Chondrocyte (in vitro differentiated cells): ENCODE measurements at regions not wholly inside any gene's neighbourhood (a gene's known extent, or its start where the extent isn't known, plus 50 kb on each side); places are given as distances from the start of the nearest gene placed in this dataset.

Experiments
- DNase-seq: peaks from one replicate; pipeline ENCODE4 v3.0.0; 2021; ENCODE audit warnings: mixed read lengths, low spot score
- H3K27ac Mint-ChIP-seq: one replicate; pipeline ENCODE4 v1.8.0; 2021; ENCODE audit warnings: mild to moderate bottlenecking, moderate library complexity, mixed read lengths; ENCODE audit not compliant: unreplicated experiment
- H3K27me3 Mint-ChIP-seq: 2 replicates; pipeline ENCODE4 v1.8.0; 2021; ENCODE audit warnings: low read depth, mixed read lengths
- H3K36me3 Mint-ChIP-seq: 2 replicates; pipeline ENCODE4 v1.8.0; 2021; ENCODE audit warnings: low read depth, mixed read lengths
- H3K4me1 Mint-ChIP-seq: 2 replicates; pipeline ENCODE4 v1.8.0; 2021; ENCODE audit warnings: low read depth, mild to moderate bottlenecking, mixed read lengths
- H3K4me3 Mint-ChIP-seq: one replicate; pipeline ENCODE4 v1.8.0; 2021; ENCODE audit warnings: mild to moderate bottlenecking, moderate library complexity, mixed read lengths; ENCODE audit not compliant: unreplicated experiment
- H3K9me3 Mint-ChIP-seq: 2 replicates; pipeline ENCODE4 v1.8.0; 2021; ENCODE audit warnings: low read depth, mixed read lengths
- TF ChIP-seq, protein P1 (sequence below): fragments of 200-600 bp; sonication (generic); IDR thresholded peaks from 2 replicates; pipeline ENCODE4 v1.5.0; 2021; ENCODE audit warnings: antibody characterized with exemption, mild to moderate bottlenecking, moderate library complexity

DNA sequence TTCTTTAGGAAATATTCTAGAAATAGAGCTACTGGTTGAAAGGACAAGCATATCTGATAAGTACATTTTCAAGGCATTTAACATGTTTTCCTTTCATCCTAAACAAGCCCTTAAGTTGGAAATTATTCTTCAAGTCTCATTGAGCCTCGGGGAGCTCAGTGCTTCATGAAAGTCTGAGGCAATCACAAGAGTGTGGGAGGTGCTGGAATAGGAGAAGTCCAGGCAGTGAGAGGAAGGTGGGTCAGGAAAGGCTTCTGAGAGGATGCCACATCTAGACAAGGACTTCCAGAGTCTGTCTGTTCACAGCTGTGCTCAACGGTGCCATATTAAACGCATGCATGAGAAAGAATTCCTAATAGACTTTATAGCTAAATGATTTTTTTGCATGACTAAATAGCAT lies 69.8 kb downstream of the CD83 start:
- H3K4me1 Mint-ChIP-seq = peaks cover 9% of the 10 kb centered on the region
- no peak for DNase-seq

DNA sequence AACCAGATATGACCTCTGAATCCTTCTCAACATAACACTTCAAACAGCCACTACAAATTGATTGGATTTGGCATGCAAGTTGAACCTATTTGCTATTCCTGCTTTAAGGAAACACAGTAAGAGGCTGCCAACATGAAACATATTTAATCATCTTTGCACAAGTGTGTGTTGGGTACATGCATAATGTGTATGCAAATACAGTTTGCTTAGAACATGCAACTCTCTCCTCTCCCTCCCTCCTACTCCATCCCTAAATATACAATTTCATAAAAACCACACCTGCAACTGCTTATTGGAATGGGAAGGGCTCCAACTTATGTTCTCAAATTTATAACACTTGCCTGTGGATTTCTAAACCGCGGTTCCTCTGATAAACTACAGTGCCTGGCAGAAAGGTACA lies 71.5 kb downstream of the CD83 start:
- H3K27ac Mint-ChIP-seq = no peak overlapping the region
- H3K9me3 Mint-ChIP-seq = peaks cover 4% of the 10 kb centered on the region
- no peak overlapping the region for H3K4me3 Mint-ChIP-seq
- DNase-seq = no peak
- peaks cover 19% of the 10 kb centered on the region for H3K4me1 Mint-ChIP-seq
- no peaks in the 10 kb centered on the region for H3K36me3 Mint-ChIP-seq
- TF ChIP-seq, protein P1, sequence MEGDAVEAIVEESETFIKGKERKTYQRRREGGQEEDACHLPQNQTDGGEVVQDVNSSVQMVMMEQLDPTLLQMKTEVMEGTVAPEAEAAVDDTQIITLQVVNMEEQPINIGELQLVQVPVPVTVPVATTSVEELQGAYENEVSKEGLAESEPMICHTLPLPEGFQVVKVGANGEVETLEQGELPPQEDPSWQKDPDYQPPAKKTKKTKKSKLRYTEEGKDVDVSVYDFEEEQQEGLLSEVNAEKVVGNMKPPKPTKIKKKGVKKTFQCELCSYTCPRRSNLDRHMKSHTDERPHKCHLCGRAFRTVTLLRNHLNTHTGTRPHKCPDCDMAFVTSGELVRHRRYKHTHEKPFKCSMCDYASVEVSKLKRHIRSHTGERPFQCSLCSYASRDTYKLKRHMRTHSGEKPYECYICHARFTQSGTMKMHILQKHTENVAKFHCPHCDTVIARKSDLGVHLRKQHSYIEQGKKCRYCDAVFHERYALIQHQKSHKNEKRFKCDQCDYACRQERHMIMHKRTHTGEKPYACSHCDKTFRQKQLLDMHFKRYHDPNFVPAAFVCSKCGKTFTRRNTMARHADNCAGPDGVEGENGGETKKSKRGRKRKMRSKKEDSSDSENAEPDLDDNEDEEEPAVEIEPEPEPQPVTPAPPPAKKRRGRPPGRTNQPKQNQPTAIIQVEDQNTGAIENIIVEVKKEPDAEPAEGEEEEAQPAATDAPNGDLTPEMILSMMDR = no peak
- peaks cover 11% of the 10 kb centered on the region for H3K27me3 Mint-ChIP-seq

More for the DNA sequence above, 69.8 kb downstream of the CD83 start:
- Mint-ChIP-seq H3K36me3 (no peaks in the 10 kb centered on the region), H3K27ac (no peak overlapping the region), H3K9me3 (peaks cover 4% of the 10 kb centered on the region), H3K4me3 (no peak overlapping the region), H3K27me3 (peaks cover 5% of the 10 kb centered on the region)
- TF ChIP-seq, protein P1 = no peak

DNA sequence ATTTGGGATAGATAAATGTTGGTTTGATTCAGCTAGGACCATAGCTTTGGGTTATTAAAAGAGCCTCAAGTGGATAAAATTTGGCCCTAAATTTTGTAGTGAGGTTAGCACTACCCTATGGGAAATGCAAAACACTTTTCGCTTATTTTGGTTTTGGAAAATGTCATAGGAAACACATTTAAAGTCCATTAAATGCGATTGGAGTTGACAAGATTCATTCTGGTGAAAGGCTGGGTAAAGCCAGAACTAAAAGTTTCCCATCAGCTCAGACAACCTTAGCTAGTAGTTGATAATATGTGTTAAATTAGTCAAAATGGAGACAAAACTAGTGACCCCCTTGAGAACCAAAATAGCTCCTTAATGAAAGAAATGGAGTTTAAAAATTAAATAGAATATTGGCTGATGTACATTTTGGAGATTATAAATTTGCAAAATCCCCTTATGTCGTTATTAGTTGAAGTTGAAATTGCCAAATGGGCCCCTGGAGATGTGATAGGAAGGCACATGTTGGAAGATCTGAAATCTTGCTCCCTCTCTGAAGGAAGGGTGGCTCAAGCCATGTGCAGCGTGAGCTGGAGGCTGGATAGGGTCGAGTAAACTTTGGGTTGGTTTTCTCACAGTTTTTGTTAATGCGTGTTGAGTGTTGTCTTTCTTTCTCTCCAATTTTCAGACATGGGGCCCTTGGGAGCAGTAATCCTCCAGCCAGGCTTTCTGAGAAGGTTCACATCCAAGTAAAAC lies 72.8 kb downstream of the CD83 start:
- TF ChIP-seq, protein P1 = no peak
- H3K4me1 Mint-ChIP-seq = peaks cover 19% of the 10 kb centered on the region
- no peak overlapping the region for H3K4me3 Mint-ChIP-seq
- no peaks in the 10 kb centered on the region for H3K36me3 Mint-ChIP-seq
- peaks cover 11% of the 10 kb centered on the region for H3K27me3 Mint-ChIP-seq
- no peak overlapping the region for H3K27ac Mint-ChIP-seq
- DNase-seq = no peak
- peaks cover 3% of the 10 kb centered on the region for H3K9me3 Mint-ChIP-seq

DNA sequence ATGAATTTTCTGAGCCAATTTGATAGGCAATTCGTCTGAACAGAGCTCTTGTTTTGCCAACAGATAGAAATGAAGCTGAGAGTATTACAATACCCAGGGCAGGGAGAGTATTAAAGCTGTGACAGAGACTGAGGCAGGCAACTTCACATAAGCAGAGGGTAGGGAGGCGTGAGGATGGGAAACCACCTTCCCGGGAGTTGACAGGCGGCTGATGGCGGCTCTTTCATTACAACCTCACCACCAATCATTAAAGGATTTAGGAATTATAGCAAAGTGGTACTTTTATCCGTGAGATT lies 73.3 kb downstream of the CD83 start:
- H3K9me3 Mint-ChIP-seq = no peaks in the 10 kb centered on the region
- H3K27ac Mint-ChIP-seq = no peak overlapping the region
- H3K36me3 Mint-ChIP-seq = no peaks in the 10 kb centered on the region
- no peak overlapping the region for H3K4me3 Mint-ChIP-seq
- TF ChIP-seq, protein P1 = no peak
- peaks cover 19% of the 10 kb centered on the region for H3K4me1 Mint-ChIP-seq
- H3K27me3 Mint-ChIP-seq = peaks cover 11% of the 10 kb centered on the region
- DNase-seq = no peak

DNA sequence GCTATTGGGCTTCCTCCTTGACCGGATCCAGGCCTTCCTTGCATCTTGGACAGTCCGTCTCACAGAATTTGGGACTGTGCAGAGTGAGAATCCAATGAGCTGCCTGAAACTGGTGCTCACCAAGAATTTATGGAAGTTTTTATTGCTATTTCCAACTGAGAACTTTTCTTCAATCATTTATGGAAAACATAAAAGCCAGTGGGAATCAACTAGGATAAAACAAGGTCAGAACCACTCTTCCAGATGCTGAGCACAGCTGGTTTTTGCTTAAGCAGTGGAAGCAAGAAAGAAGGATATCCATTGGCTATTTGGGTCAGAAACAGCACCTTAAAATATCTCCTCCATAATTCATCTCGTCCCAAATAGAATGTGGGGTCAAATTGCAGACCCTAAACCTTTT lies 74.2 kb downstream of the CD83 start:
- no peaks in the 10 kb centered on the region for H3K36me3 Mint-ChIP-seq
- no peak overlapping the region for H3K4me3 Mint-ChIP-seq
- no peak for DNase-seq
- no peak overlapping the region for H3K27ac Mint-ChIP-seq
- peaks cover 19% of the 10 kb centered on the region for H3K4me1 Mint-ChIP-seq
- H3K9me3 Mint-ChIP-seq = no peaks in the 10 kb centered on the region
- H3K27me3 Mint-ChIP-seq = peaks cover 11% of the 10 kb centered on the region
- TF ChIP-seq, protein P1 = no peak
